HEK293T (cell line): ENCODE measurements at regions not wholly inside any gene's neighbourhood (a gene's known extent, or its start where the extent isn't known, plus 50 kb on each side); places are given as distances from the start of the nearest gene placed in this dataset.

Source experiments
- ELF4 ChIP-seq: fragments of 450-650 bp; IDR thresholded peaks from 2 replicates; pipeline ENCODE4 v1.6.1; 2017; ENCODE audit warnings: antibody characterized with exemption
- FOXK2 ChIP-seq: fragments of 450-650 bp; IDR thresholded peaks from 2 replicates; pipeline ENCODE4 v1.6.1; 2016; ENCODE audit warnings: mild to moderate bottlenecking
- FOXM1 ChIP-seq: fragments of 450-650 bp; IDR thresholded peaks from 2 replicates; pipeline ENCODE4 v1.6.1; 2017; ENCODE audit warnings: mild to moderate bottlenecking, borderline replicate concordance
- HDGF ChIP-seq: fragments of 450-650 bp; IDR thresholded peaks from 2 replicates; pipeline ENCODE4 v1.6.1; 2017; ENCODE audit warnings: antibody characterized with exemption, borderline replicate concordance
- L3MBTL2 ChIP-seq: fragments of 450-650 bp; conservative IDR thresholded peaks from 2 replicates; pipeline ENCODE4 v1.6.1; 2016; ENCODE audit warnings: mild to moderate bottlenecking
- LEF1 ChIP-seq: fragments of 450-650 bp; IDR thresholded peaks from 2 replicates; pipeline ENCODE4 v1.6.1; 2017; ENCODE audit warnings: mild to moderate bottlenecking, borderline replicate concordance
- NFRKB ChIP-seq: fragments of 450-650 bp; IDR thresholded peaks from 2 replicates; pipeline ENCODE4 v1.6.1; 2016; ENCODE audit warnings: mild to moderate bottlenecking, moderate library complexity
- PKNOX1 ChIP-seq: fragments of 450-650 bp; IDR thresholded peaks from 2 replicates; pipeline ENCODE4 v1.6.1; 2016
- SP1 ChIP-seq: fragments of 450-650 bp; IDR thresholded peaks from 2 replicates; pipeline ENCODE4 v1.6.1; 2017
- SUZ12 ChIP-seq: fragments of 450-650 bp; IDR thresholded peaks from 2 replicates; pipeline ENCODE4 v1.6.1; 2016; ENCODE audit warnings: mild to moderate bottlenecking

DNA sequence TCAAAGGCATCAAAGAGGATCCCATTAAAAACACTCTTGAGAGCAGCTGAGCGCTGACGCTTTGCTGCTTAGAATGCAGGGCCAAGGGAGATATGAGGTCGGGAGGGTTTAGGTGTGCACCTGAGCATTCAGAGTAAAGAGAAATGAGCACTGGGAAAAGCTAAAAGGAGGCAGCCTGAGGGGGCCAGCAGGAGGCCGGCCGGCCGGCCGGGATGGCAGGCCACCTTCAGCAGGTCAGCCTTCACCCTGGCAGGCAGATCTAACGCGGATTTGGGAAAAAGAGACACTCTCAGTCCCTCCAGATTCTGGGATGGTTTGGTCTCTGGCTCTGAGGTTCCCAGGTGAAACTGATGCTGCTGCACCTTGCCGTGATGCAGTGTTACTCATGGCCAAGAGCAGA lies 393.5 kb downstream of the TRIML1 start:
- TF ChIP-seq ELF4 = no peak
- TF ChIP-seq L3MBTL2 = no peak
- TF ChIP-seq FOXK2 = no peak
- TF ChIP-seq HDGF = no peak
- no peak for TF ChIP-seq SUZ12
- no peak for TF ChIP-seq SP1
- TF ChIP-seq FOXM1 = no peak
- TF ChIP-seq PKNOX1 = no peak
- TF ChIP-seq NFRKB = no peak
- TF ChIP-seq LEF1 = no peak
